GM12892 (cell line): ENCODE measurements at regions not wholly inside any gene's neighbourhood (a gene's known extent, or its start where the extent isn't known, plus 50 kb on each side); places are given as distances from the start of the nearest gene placed in this dataset.

Experiments used
- POLR2A ChIP-seq: IDR thresholded peaks from 2 replicates; pipeline ENCODE4 v1.6.1; 2011; ENCODE audit warnings: low read depth, low read length, control low read depth
- POLR2AphosphoS5 ChIP-seq: IDR thresholded peaks from 2 replicates; pipeline ENCODE4 v1.6.1; 2011; ENCODE audit warnings: low read depth, low read length, control low read depth
- TAF1 ChIP-seq: IDR thresholded peaks from 2 replicates; pipeline ENCODE4 v1.6.1; 2011; ENCODE audit warnings: low read depth, mild to moderate bottlenecking, control low read depth, low read length, borderline replicate concordance

- TF ChIP-seq TAF1 (no peak), POLR2AphosphoS5 (no peak), POLR2A (no peak)
Measured at GRCh38 chr6:40166963-40167362, 232.7 kb upstream of the MOCS1 start.
